NCI-H1048 (cell line): ENCODE measurements at regions not wholly inside any gene's neighbourhood (a gene's known extent, or its start where the extent isn't known, plus 50 kb on each side); places are given as distances from the start of the nearest gene placed in this dataset.

ENCODE experiments used
- DNase-seq: peaks from one replicate; lab custom pipeline; 2025; lab: John Stamatoyannopoulos, UW

DNA sequence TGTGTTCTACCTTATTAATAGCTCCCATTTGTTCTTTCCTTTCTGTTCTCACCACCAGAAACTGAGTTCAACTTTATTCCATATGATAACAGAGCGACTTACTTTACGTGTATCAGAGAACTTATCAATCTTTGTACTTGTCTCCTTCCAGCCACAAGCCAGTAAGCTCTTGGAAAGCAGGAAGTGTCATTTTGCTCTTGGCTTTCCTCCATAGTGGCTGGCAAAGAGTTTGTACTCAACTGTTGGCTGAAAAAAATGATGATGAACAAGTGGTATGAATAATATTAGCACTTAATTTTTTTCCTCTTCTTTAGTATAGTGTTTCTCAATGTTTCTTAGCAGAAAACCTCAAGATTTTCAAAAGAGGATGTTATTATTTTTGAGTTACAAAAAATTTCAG is 182.4 kb upstream of the TOM1L1 start:
- DNase-seq = no peak

GRCh38 chr17:54727624-54728023 is 173.0 kb upstream of the TOM1L1 start:
- DNase-seq = no peak

DNA sequence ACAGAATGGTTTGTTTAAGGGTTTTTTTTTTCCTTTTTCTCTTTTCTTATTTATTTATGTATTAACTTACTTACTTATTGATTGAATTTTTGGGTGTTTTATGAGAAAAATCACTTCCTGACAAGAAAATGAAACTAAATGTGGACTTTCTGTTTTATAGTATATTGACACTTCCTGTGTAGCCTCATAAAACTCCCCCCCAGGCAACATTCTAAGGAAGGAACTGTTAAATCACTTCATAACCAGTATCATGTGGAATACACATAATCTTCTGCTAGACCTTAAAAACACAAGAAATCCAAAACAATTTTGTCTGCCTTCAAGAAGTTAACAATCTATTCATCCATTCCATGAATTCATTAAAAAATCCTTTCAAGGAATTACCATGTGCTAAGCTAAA is 164.1 kb upstream of the TOM1L1 start:
- DNase-seq = no peak

DNA sequence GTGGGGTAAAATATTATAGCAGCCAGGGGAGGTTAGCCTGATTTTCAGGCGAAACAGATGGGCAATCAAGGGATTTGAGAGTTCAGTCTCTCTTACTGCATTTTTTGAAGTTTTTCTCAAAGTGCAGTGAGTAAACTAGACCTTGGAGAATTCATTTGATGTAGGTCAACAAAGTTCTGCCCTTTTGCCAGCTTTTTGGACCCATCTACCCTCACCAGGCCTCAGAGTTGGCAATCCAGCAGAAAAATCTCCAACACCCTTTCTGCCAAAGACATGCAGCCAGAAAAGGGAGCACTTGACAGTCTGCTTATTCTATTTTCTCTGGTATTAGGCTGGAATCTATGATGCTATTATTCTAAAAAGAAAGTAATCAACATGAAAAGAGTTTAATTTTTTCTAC is 162.2 kb upstream of the TOM1L1 start:
- no peak for DNase-seq

GRCh38 chr17:54744750-54745149 is 155.9 kb upstream of the TOM1L1 start:
- no peak for DNase-seq

DNA sequence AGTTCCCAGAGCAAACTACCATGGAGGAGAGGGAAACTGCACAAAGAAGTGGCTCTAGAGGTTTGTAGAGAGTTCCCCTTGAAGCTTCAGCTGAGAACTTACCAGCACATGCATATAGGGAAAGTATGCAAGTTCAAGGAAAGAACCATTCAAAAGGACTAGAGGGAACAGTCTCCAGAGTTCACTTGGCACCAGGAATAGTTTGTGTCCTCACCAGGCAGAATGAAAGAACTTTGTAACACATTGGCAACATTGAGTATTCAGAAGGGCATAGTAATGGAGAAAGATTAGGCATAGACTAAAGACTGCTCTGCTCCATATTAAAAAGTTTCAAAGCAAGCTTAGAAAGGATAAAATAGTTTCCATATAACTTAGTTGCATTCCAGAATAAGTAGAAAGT is 155.4 kb upstream of the TOM1L1 start:
- DNase-seq = no peak

DNA sequence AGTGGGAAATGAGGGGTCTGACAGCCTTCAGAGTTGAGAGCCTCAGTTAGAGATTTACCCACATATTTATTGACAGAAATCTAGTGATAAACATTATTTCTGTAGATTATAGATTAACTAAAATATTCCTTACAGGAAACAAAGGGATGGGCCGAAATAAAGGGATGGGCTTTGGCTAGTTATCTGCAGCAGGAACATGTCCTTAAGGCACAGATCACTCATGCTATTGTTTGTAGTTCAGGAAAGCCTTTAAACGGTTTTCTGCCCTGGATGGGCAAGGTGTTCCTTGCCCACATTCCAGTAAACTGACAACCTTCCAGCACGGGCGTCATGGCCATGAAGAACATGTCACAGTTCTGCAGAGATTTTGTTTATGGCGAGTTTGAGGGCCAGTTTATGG is 154.8 kb upstream of the TOM1L1 start:
- no peak for DNase-seq

DNA sequence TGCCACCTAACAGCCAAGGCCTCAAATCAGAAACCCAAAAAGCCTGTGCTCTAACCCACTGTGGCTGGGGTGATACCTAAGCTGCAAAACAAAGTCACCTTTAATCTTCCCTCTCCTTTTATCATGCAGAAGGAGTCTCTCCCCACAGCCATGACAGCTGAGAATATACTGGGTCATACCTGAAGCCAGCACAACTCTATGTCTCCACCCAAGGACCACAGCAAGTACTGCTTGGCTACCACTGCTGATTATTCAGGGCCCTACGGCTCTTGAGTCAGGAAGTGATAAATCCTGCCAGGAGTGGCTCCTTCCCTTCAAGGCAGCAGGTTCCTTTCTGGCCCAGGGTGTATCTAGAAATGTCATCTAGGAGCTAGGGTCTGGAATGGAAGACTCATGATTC is 151.5 kb upstream of the TOM1L1 start:
- DNase-seq = no peak

DNA sequence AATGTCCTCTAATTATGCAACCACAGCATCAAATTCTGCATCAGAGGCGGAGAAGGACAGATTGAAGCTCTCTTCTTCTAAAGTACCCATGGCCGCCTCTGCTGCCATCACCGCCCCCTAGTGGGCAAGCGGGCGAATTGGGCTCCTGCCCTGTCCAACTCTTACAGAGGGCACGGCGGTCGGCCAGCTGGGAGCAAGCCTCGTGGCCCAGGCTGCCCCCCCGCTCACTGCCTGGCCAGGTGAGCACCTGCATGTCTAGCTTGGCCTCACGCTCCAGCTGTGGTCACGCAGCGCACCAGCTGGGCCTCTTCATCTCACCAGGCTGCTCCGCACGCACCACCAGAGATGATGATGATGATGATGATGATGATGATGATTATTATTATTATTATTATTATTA is 146.1 kb upstream of the TOM1L1 start:
- DNase-seq = no peak

DNA sequence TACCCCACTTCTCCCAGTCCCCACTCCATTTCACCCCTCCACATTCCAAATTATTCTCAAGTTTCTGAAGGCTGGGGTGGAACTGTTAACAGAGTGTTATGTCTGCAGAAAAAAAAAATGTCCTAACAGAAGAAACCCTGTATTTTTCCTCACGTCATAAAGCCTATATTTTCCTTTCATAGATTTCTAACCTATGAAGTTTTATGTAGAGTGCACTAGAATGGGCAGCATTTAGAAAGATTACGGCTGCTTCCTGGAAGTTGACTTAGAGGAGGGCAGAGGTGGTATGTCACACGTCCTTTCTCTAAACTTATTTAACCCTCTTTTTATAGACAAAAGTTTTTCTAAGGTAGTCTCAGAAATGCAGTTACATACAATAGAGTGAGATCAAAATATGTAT is 139.8 kb upstream of the TOM1L1 start:
- DNase-seq = no peak

- no peak for DNase-seq
Measured at GRCh38 chr17:54770836-54771235, 129.8 kb upstream of the TOM1L1 start.

GRCh38 chr17:54771409-54771915 is 129.2 kb upstream of the TOM1L1 start:
- DNase-seq = no peak

GRCh38 chr17:54780238-54780637 is 120.4 kb upstream of the TOM1L1 start:
- no peak for DNase-seq

- DNase-seq = no peak
Measured at GRCh38 chr17:54781389-54781788, 119.3 kb upstream of the TOM1L1 start.

DNA sequence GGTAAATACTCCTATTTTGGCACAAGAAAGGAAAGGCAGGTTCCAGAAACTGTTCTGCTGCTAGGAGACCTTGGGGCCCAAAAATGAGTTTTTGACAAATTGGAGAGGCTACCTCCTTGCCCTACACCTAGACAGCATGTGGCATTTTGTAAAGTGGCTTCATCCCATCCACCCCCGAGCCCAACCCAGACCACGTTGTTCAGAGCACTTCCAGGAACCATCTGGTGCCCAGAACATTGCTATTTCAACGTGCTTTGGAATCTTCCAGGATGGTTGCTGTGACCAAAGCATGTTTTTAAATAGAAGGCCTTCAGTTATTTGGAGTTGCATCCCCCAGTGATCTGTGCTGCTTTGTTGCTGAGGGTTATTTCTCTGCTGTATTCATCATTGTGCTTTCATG is 116.3 kb upstream of the TOM1L1 start:
- DNase-seq = no peak

DNA sequence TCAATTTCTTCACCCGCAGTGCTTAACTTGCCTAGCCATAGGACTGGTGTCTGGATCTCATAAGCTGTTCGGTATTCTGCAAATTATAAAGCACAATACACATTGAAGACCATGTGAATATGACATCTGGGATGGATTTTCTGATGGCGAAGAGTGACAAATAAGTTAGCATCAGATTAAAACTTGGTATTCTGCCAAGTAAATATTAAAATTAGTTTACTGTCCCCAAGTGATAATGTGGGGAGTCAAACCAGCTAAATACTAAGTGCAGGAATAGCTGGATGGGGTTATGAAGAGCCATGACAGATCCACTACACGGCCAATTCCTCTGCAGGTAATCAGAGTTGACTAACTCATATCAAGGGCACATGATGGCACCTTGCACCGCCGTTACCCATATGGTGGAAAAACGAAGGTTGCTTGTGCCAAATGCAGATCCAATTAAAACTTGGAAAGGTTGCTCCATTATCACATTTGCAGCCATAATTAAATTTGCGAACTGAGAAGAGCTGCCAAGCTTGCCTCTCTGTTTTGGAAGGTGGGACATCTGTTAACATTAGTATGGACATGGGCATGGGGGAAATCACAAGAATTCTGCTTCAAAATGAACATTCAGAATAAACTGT is 114.9 kb upstream of the TOM1L1 start:
- DNase-seq = no peak

- no peak for DNase-seq
Measured at GRCh38 chr17:54789101-54789880, 111.4 kb upstream of the TOM1L1 start.

GRCh38 chr17:54793271-54793670 is 107.4 kb upstream of the TOM1L1 start:
- DNase-seq = no peak

DNA sequence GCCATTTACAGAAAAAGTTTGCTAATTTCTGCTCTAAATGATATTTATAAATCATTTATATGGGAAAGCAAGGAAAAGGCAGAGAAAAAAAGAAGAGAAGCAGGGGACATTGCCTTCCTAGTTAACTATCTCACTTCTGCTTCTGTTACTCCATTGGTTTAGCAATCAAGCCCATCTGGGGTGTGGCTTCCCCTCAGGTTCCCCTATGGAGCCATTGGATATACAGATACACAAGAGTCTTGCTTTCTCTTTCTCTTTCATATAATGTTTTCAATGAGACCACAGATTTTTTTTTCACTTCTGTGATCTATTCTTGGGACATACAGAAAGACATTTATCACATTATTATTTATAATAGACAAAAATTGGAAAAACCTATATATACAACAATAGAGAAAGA is 105.6 kb upstream of the TOM1L1 start:
- no peak for DNase-seq

GRCh38 chr17:54807331-54807730 is 93.3 kb upstream of the TOM1L1 start:
- no peak for DNase-seq

DNA sequence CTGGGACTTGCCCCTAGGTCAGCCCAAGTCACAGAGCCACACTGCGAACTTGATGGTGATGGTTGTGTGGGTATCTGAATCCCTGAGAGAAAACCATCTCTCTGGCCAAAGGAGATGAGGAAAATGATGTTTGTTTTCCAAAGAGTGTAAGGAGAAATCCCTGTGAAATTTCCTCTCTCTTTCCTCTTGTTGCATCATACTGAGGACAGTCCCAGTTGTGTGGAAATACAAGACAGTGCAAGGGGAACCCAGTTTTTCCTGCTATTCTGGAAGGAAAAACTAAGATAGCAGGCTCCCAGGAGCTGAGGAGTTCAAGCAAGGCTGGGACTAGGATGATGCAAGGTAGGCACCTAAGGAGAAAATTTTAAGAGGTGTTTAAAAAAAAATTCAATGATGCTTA is 86.8 kb upstream of the TOM1L1 start:
- DNase-seq = no peak

DNA sequence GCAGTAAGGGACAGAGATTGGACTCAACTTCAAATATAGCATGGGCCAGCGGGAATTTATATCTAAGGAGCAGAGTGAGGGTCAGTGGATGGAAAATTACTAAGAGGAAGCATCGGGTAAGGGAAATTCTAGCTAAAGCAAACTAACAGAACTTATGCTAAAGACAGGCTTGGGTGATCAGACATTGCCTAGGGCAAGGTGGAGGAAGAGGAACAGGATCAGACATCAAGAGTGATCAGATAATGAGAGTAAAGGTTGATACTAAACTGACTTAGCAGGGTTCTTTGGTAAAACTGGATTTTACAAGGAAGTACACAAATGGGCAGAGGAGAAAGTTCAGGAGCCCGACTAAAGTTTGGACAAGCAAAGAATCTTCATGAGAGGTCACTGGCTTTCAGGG is 86.3 kb upstream of the TOM1L1 start:
- DNase-seq = no peak

- DNase-seq = no peak
Measured at GRCh38 chr17:54834086-54834485, 66.6 kb upstream of the TOM1L1 start.

DNA sequence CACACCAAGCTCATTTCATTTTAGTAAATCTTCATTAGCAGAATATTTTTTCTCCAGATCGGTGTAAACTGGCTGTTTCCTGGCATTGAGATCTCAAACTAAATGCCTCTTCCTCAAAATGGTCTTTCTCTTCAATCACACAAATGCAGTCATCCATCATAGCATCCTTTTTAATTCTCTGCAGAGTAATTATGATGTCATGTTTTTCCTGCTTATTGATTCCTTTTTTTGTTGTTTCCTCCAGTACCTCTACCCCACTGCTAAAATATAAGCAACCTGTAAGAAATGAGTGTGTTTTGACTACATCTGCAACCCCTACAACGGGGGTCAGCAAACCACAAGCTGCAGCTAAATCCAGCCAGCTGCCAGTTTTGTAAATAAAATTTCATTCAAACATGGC is 65.6 kb upstream of the TOM1L1 start:
- no peak for DNase-seq
